Ishikawa (cell line): ENCODE measurements at regions not wholly inside any gene's neighbourhood (a gene's known extent, or its start where the extent isn't known, plus 50 kb on each side); places are given as distances from the start of the nearest gene placed in this dataset.
A peak's percentile ranks its signal among the peaks of the same experiment; 100 is the strongest.

Source experiments
- CEBPB ChIP-seq: IDR thresholded peaks from 2 replicates; pipeline ENCODE4 v1.6.1; 2012
- CREB1 ChIP-seq: IDR thresholded peaks from 2 replicates; pipeline ENCODE4 v1.6.1; 2012; ENCODE audit warnings: low read depth
- EGR1 ChIP-seq: IDR thresholded peaks from 2 replicates; pipeline ENCODE4 v1.6.1; 2012
- EP300 ChIP-seq: IDR thresholded peaks from 2 replicates; pipeline ENCODE4 v1.6.1; 2012; ENCODE audit warnings: borderline replicate concordance
- FOXM1 ChIP-seq: IDR thresholded peaks from 2 replicates; pipeline ENCODE4 v1.6.1; 2012; ENCODE audit warnings: low read depth, borderline replicate concordance
- NFIC ChIP-seq: IDR thresholded peaks from 2 replicates; pipeline ENCODE4 v1.6.1; 2012
- RAD21 ChIP-seq: IDR thresholded peaks from 2 replicates; pipeline ENCODE4 v1.6.1; 2012; ENCODE audit warnings: low read depth
- TAF1 ChIP-seq: IDR thresholded peaks from 2 replicates; pipeline ENCODE4 v1.6.1; 2012; ENCODE audit warnings: low read depth, mild to moderate bottlenecking
- TCF12 ChIP-seq: IDR thresholded peaks from 2 replicates; pipeline ENCODE4 v1.6.1; 2012; ENCODE audit warnings: low read depth
- TEAD4 ChIP-seq: IDR thresholded peaks from 2 replicates; pipeline ENCODE4 v1.6.1; 2012
- YY1 ChIP-seq: IDR thresholded peaks from 2 replicates; pipeline ENCODE4 v1.6.1; 2012; ENCODE audit warnings: low read depth
- ZBTB7A ChIP-seq: IDR thresholded peaks from 2 replicates; pipeline ENCODE4 v1.6.1; 2012; ENCODE audit warnings: low read depth
- TF ChIP-seq, protein P1 (sequence below): IDR thresholded peaks from 2 replicates; pipeline ENCODE4 v1.6.1; 2012; ENCODE audit warnings: low read depth, mild to moderate bottlenecking
- TF ChIP-seq, protein P2 (sequence below): IDR thresholded peaks from 2 replicates; pipeline ENCODE4 v1.6.1; 2012
- TF ChIP-seq, protein P3 (sequence below): IDR thresholded peaks from 2 replicates; pipeline ENCODE4 v1.6.1; 2012

DNA sequence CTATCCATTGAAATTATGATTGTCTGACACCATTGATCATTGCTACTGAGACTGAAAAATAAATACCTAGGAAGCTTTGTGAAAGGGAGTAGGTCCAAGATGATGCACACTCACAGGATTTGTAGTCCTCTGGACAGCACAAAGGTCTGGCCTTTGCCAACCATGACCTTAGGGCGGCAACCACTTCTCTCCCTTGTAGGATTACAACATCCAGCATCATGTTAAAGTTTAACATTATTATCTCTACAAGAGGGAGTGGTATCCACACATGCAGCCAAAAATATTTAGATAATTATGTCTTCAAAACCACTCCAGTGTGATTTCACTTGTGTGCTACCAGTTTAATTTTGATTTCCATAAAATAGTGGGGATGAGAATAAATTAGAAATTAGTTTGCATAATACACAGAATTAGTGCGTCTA is 51.1 kb upstream of the NHSL1 start:
- TF ChIP-seq, protein P1, sequence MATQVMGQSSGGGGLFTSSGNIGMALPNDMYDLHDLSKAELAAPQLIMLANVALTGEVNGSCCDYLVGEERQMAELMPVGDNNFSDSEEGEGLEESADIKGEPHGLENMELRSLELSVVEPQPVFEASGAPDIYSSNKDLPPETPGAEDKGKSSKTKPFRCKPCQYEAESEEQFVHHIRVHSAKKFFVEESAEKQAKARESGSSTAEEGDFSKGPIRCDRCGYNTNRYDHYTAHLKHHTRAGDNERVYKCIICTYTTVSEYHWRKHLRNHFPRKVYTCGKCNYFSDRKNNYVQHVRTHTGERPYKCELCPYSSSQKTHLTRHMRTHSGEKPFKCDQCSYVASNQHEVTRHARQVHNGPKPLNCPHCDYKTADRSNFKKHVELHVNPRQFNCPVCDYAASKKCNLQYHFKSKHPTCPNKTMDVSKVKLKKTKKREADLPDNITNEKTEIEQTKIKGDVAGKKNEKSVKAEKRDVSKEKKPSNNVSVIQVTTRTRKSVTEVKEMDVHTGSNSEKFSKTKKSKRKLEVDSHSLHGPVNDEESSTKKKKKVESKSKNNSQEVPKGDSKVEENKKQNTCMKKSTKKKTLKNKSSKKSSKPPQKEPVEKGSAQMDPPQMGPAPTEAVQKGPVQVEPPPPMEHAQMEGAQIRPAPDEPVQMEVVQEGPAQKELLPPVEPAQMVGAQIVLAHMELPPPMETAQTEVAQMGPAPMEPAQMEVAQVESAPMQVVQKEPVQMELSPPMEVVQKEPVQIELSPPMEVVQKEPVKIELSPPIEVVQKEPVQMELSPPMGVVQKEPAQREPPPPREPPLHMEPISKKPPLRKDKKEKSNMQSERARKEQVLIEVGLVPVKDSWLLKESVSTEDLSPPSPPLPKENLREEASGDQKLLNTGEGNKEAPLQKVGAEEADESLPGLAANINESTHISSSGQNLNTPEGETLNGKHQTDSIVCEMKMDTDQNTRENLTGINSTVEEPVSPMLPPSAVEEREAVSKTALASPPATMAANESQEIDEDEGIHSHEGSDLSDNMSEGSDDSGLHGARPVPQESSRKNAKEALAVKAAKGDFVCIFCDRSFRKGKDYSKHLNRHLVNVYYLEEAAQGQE = no peak
- TF ChIP-seq EGR1 (no peak), RAD21 (no peak), TEAD4 (no peak), EP300 (no peak), CEBPB (no peak), CREB1 (no peak), NFIC (no peak), YY1 (no peak), TAF1 (no peak), ZBTB7A (no peak), FOXM1 (no peak), TCF12 (no peak)
- TF ChIP-seq, protein P2, sequence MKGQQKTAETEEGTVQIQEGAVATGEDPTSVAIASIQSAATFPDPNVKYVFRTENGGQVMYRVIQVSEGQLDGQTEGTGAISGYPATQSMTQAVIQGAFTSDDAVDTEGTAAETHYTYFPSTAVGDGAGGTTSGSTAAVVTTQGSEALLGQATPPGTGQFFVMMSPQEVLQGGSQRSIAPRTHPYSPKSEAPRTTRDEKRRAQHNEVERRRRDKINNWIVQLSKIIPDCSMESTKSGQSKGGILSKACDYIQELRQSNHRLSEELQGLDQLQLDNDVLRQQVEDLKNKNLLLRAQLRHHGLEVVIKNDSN = no peak
- TF ChIP-seq, protein P3, sequence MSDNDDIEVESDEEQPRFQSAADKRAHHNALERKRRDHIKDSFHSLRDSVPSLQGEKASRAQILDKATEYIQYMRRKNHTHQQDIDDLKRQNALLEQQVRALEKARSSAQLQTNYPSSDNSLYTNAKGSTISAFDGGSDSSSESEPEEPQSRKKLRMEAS = no peak

DNA sequence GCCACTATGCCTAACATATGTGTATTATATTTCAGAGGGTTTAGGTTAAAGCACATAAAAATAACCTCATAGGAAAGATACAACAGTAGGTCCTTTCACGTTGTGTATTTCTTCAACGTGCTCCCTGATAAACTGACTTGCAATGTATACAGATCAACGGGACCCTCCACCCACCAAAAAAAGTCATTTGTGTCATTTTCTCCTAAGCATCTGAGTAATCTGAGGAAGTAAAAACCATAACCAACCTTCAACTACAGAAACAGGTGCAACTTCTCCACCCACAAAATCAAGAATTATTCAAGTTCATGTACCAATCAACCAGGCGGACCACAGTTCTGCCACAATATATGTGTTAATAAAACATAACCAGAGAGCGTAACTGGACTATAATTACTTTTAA is 54.9 kb upstream of the NHSL1 start:
- no peak for TF ChIP-seq EGR1
- TF ChIP-seq, protein P2 = no peak

DNA sequence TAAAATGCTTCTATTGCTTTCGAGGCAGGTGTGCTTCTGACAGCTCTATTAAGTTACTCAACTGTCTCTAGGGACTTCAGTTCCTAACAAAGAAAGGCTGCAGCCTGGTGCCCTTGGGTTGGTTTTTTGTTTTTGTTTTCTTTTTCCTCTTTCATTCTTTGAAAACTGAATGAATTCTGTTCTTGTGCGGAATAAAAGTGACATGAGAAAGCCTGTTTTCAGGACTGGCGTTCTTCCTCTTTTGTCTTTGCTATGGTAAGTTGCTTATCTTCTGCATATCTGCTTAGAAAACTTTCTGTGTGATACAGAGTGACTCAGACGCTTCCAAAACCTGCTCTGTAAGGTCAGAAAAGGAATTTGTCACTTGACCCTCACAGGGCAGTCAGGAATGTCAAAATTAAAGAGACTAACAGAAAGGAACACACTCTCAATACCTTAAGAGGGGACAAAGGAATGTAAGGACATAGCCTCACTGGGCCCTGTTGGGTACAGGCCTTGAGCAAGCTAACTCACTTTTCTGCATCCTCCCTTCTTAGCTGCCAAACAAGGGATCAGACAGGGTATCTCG is 56.2 kb upstream of the NHSL1 start:
- TF ChIP-seq TAF1 = no peak
- 0 out of 2 replicates have a peak, but pooled peaks have one; percentile 37 for TF ChIP-seq TEAD4

DNA sequence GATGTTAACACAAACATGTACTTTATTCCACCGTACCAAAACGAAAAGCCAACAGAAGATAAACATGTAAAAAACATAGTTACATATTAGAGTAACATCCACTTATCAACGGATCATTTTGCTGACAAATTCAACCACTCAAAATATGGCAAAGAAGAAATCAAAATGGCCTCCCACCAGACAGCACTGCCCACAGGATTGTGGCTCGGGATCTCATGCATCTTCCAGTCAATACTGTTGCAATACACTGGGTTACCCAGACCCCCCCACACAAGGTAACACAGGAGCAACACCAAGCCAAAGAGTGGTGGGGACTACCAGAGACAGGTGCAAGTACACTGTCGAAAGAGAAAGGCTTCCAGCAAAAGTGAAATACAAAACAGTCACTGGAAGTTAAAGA is 57.9 kb upstream of the NHSL1 start:
- no peak for TF ChIP-seq YY1
- no peak for TF ChIP-seq EP300

DNA sequence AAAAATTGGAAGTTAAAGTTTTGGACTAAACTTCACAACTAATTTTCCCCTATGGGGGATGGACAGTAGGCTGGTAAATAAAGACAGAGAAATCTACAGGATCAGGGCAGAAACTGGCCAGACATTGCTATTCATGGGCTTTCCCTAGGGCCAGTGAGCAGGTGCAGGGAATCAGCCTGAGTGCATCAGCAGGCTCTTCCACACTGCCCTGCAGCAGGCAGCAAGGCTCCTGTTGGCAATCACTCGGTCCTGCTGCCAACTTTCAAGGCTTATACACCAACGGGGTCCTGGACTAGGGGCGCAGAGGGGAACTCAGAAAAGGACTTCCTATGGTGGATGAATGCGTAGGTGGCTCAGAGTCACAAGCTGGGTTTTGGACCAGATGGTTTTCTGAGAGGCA is 59.8 kb upstream of the NHSL1 start:
- TF ChIP-seq TAF1 (no peak), CEBPB (no peak), TCF12 (no peak), CREB1 (no peak), YY1 (no peak), ZBTB7A (no peak), EGR1 (no peak), EP300 (no peak), FOXM1 (no peak), TEAD4 (no peak), NFIC (no peak), RAD21 (no peak)
- TF ChIP-seq, protein P1 = no peak
- TF ChIP-seq, protein P3 = no peak
- TF ChIP-seq, protein P2 = no peak

DNA sequence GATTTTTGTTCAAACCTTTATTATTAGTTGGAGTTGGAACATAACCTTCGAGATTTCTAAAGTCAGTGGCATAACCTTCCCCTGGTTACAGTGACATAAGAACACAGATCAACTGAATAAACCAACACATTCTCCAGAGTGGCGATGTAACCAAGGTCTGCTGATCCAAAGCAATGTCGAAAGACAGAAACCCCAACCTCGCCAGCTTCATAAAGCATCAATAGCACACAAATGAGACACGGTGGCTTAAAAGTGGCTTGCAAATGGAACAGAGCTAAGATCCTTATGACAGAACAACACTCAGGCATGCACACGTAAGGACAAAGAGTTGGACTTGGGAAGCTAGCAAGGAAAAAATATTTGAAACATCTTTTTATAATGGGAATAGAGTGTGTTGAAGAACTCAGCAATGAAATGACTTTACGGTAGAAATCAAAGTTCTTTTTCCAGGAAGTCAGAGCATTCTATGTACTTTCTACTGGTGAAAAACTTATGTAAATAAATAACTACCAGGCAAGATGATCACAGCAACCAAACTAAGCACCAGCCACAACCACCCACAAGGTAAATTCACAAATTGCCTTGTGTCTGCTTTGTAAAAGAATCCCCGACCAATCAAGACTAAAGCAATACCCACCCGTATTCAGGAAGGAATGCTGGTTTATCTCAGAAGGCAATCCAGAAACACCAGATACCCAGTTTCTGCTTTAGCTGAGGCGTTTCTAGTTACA is 61.0 kb upstream of the NHSL1 start:
- no peak for TF ChIP-seq TCF12
- TF ChIP-seq, protein P2 = no peak
- no peak for TF ChIP-seq CEBPB
- TF ChIP-seq TAF1 = no peak
- no peak for TF ChIP-seq ZBTB7A
- TF ChIP-seq, protein P1 = no peak
- no peak for TF ChIP-seq FOXM1
- TF ChIP-seq, protein P3 = no peak
- TF ChIP-seq CREB1 = no peak
- TF ChIP-seq YY1 = no peak
- no peak for TF ChIP-seq EGR1
